SH-SY5Y (cell line): ENCODE measurements at regions not wholly inside any gene's neighbourhood (a gene's known extent, or its start where the extent isn't known, plus 50 kb on each side); places are given as distances from the start of the nearest gene placed in this dataset.

Experiments
- GATA2 ChIP-seq: IDR thresholded peaks from 2 replicates; pipeline ENCODE4 v1.6.1; 2011; ENCODE audit warnings: mild to moderate bottlenecking, low read depth, low read length
- GATA3 ChIP-seq: IDR thresholded peaks from 2 replicates; pipeline ENCODE4 v1.6.1; 2011; ENCODE audit warnings: low read depth, mild to moderate bottlenecking, low read length, moderate library complexity

- no peak for TF ChIP-seq GATA2
- no peak for TF ChIP-seq GATA3
Measured at GRCh38 chr5:135700731-135701130, 121.9 kb upstream of the CXCL14 start.
